ENCODE measurements at regions not wholly inside any gene's neighbourhood (a gene's known extent, or its start where the extent isn't known, plus 50 kb on each side); places are given as distances from the start of the nearest gene placed in this dataset.

DNA sequence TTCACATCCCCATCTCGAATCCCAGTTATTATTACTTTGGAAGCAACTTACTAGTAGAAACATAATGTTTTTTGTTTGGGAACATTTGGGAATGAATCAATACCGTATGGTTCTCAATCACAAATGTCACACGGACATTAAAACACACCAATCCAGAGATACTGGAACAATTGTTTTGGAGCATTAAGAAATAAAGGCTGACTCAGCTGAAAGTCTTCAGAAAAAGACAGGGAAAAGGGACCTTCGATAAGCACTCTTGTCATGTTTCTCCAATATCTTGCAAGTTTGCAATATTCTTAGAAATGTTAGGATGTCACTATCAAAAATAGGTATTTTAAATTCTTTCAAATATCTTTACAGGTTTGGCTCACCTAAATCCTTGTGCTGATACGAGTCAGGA, 362.4 kb downstream of the CETN3 start:
- TF ChIP-seq EP300 (IDR thresholded peaks at IDR 0.05) = no peak
- TF ChIP-seq, protein P1, sequence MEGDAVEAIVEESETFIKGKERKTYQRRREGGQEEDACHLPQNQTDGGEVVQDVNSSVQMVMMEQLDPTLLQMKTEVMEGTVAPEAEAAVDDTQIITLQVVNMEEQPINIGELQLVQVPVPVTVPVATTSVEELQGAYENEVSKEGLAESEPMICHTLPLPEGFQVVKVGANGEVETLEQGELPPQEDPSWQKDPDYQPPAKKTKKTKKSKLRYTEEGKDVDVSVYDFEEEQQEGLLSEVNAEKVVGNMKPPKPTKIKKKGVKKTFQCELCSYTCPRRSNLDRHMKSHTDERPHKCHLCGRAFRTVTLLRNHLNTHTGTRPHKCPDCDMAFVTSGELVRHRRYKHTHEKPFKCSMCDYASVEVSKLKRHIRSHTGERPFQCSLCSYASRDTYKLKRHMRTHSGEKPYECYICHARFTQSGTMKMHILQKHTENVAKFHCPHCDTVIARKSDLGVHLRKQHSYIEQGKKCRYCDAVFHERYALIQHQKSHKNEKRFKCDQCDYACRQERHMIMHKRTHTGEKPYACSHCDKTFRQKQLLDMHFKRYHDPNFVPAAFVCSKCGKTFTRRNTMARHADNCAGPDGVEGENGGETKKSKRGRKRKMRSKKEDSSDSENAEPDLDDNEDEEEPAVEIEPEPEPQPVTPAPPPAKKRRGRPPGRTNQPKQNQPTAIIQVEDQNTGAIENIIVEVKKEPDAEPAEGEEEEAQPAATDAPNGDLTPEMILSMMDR (IDR thresholded peaks at IDR 0.05) = no peak
- no peak for TF ChIP-seq POLR2A (IDR thresholded peaks at IDR 0.05; ENCODE audit: low read depth)
- no peak for TF ChIP-seq POLR2AphosphoS5 (IDR thresholded peaks at IDR 0.05)

All from esophagus muscularis mucosa (tissue), 4 donors.